ENCODE measurements at regions not wholly inside any gene's neighbourhood (a gene's known extent, or its start where the extent isn't known, plus 50 kb on each side); places are given as distances from the start of the nearest gene placed in this dataset.
"Not testable (repeated sequence)": the region's sequence is repeated elsewhere in the genome, so short reads cannot be mapped to it uniquely, and the experiment has no call there.

- no peak for TF ChIP-seq EZH2phosphoT487 (IDR thresholded peaks at IDR 0.05; ENCODE audit: borderline replicate concordance)
- TF ChIP-seq CTCF (conservative IDR thresholded peaks at IDR 0.05; ENCODE audit: low read length) = no peak
- no peaks in the 10 kb centered on the region for H4K20me1 ChIP-seq (ENCODE audit: insufficient read depth, low read length, poor library complexity, severe bottlenecking)
- no peaks in the 10 kb centered on the region for H3K9me2 ChIP-seq (replicated peaks; ENCODE audit: low read depth, low read length)
- H3K4me3 ChIP-seq (ENCODE audit: low read length, poor library complexity, severe bottlenecking) = no peak overlapping the region
- no peaks in the 10 kb centered on the region for H3K79me2 ChIP-seq (ENCODE audit: insufficient read depth, low read length)
- no peaks in the 10 kb centered on the region for H3K36me3 ChIP-seq (ENCODE audit: insufficient read depth, low read length)
- no peak overlapping the region for H3K9ac ChIP-seq (ENCODE audit: low read depth, low read length, poor library complexity, severe bottlenecking)
- no peaks in the 10 kb centered on the region for H3K4me1 ChIP-seq (ENCODE audit: insufficient read depth, low read length, poor library complexity, severe bottlenecking)
- H3F3A ChIP-seq (ENCODE audit: low read depth) = no peaks in the 10 kb centered on the region
- H3K4me2 ChIP-seq (ENCODE audit: low read depth, low read length, poor library complexity, severe bottlenecking) = no peak overlapping the region
- H2AFZ ChIP-seq (ENCODE audit: low read length) = no peak overlapping the region
- H3K27me3 ChIP-seq (ENCODE audit: insufficient read depth, low read length, poor library complexity, severe bottlenecking) = no peaks in the 10 kb centered on the region
- H3K9me3 ChIP-seq (ENCODE audit: insufficient read depth, low read depth, low read length) = no peaks in the 10 kb centered on the region
Observed at GRCh38 chr4:3898098-3898497, 131.9 kb downstream of the ADRA2C start.

- H2AFZ ChIP-seq (ENCODE audit: low read length); H3F3A ChIP-seq (ENCODE audit: low read depth); H3K9me3 ChIP-seq (ENCODE audit: insufficient read depth, low read depth, low read length); H3K4me2 ChIP-seq (ENCODE audit: low read depth, low read length, poor library complexity, severe bottlenecking); H3K36me3 ChIP-seq (ENCODE audit: insufficient read depth, low read length); H3K9ac ChIP-seq (ENCODE audit: low read depth, low read length, poor library complexity, severe bottlenecking); H3K9me2 ChIP-seq (replicated peaks; ENCODE audit: low read depth, low read length); H3K4me1 ChIP-seq (ENCODE audit: insufficient read depth, low read length, poor library complexity, severe bottlenecking); H3K27me3 ChIP-seq (ENCODE audit: insufficient read depth, low read length, poor library complexity, severe bottlenecking); H3K4me3 ChIP-seq (ENCODE audit: low read length, poor library complexity, severe bottlenecking); H4K20me1 ChIP-seq (ENCODE audit: insufficient read depth, low read length, poor library complexity, severe bottlenecking); H3K79me2 ChIP-seq (ENCODE audit: insufficient read depth, low read length): not testable (repeated sequence)
Observed at GRCh38 chr4:3898928-3899327, 132.7 kb downstream of the ADRA2C start.

- not testable (repeated sequence) for H3K79me2 ChIP-seq (ENCODE audit: insufficient read depth, low read length); H2AFZ ChIP-seq (ENCODE audit: low read length); H3K4me1 ChIP-seq (ENCODE audit: insufficient read depth, low read length, poor library complexity, severe bottlenecking); H3K9me2 ChIP-seq (replicated peaks; ENCODE audit: low read depth, low read length); H4K20me1 ChIP-seq (ENCODE audit: insufficient read depth, low read length, poor library complexity, severe bottlenecking); H3F3A ChIP-seq (ENCODE audit: low read depth); H3K36me3 ChIP-seq (ENCODE audit: insufficient read depth, low read length); H3K4me2 ChIP-seq (ENCODE audit: low read depth, low read length, poor library complexity, severe bottlenecking); H3K4me3 ChIP-seq (ENCODE audit: low read length, poor library complexity, severe bottlenecking); H3K27me3 ChIP-seq (ENCODE audit: insufficient read depth, low read length, poor library complexity, severe bottlenecking); H3K9me3 ChIP-seq (ENCODE audit: insufficient read depth, low read depth, low read length); H3K9ac ChIP-seq (ENCODE audit: low read depth, low read length, poor library complexity, severe bottlenecking)
Observed at GRCh38 chr4:3904264-3904955, 138.2 kb downstream of the ADRA2C start.

- H3K79me2 ChIP-seq (ENCODE audit: insufficient read depth, low read length); H3K9me3 ChIP-seq (ENCODE audit: insufficient read depth, low read depth, low read length); H3K9ac ChIP-seq (ENCODE audit: low read depth, low read length, poor library complexity, severe bottlenecking); H3F3A ChIP-seq (ENCODE audit: low read depth); H3K4me3 ChIP-seq (ENCODE audit: low read length, poor library complexity, severe bottlenecking); H3K4me1 ChIP-seq (ENCODE audit: insufficient read depth, low read length, poor library complexity, severe bottlenecking); H3K27me3 ChIP-seq (ENCODE audit: insufficient read depth, low read length, poor library complexity, severe bottlenecking); H3K4me2 ChIP-seq (ENCODE audit: low read depth, low read length, poor library complexity, severe bottlenecking); H3K9me2 ChIP-seq (replicated peaks; ENCODE audit: low read depth, low read length); H3K36me3 ChIP-seq (ENCODE audit: insufficient read depth, low read length); H4K20me1 ChIP-seq (ENCODE audit: insufficient read depth, low read length, poor library complexity, severe bottlenecking); H2AFZ ChIP-seq (ENCODE audit: low read length): not testable (repeated sequence)
Observed at GRCh38 chr4:3909616-3910015, 143.4 kb downstream of the ADRA2C start.

- H3F3A ChIP-seq (ENCODE audit: low read depth); H3K9me2 ChIP-seq (replicated peaks; ENCODE audit: low read depth, low read length); H3K79me2 ChIP-seq (ENCODE audit: insufficient read depth, low read length); H4K20me1 ChIP-seq (ENCODE audit: insufficient read depth, low read length, poor library complexity, severe bottlenecking); H3K4me1 ChIP-seq (ENCODE audit: insufficient read depth, low read length, poor library complexity, severe bottlenecking); H3K36me3 ChIP-seq (ENCODE audit: insufficient read depth, low read length); H2AFZ ChIP-seq (ENCODE audit: low read length); H3K4me3 ChIP-seq (ENCODE audit: low read length, poor library complexity, severe bottlenecking); H3K9ac ChIP-seq (ENCODE audit: low read depth, low read length, poor library complexity, severe bottlenecking); H3K27me3 ChIP-seq (ENCODE audit: insufficient read depth, low read length, poor library complexity, severe bottlenecking); H3K4me2 ChIP-seq (ENCODE audit: low read depth, low read length, poor library complexity, severe bottlenecking); H3K9me3 ChIP-seq (ENCODE audit: insufficient read depth, low read depth, low read length): not testable (repeated sequence)
Observed at GRCh38 chr4:3910161-3910950, 144.2 kb downstream of the ADRA2C start.

Data from Loucy (cell line).